ENCODE measurements at regions not wholly inside any gene's neighbourhood (a gene's known extent, or its start where the extent isn't known, plus 50 kb on each side); places are given as distances from the start of the nearest gene placed in this dataset.

DNA sequence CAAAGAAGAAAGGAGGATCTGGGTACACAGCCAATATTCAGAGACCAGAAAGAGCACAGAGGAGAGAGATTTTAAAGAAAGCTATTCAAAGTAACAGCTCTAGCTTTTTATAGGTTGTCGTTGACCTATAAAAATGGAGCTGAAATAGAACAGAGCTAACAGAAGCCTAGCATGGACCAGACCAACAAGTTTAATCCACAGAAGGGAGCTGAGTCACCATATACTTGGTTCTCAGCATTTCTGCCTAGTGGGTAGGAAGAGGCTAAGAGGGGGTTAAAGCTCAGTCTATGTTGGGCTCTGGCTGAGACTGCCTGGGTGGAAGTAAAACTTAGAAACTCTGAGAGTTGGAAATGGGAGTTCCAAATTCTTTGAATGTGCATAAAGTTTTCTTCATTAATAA lies 678.0 kb upstream of the CDH2 start:
- intact Hi-C loops (cut with DNase I, micrococcal nuclease): no loop called here
- no peak overlapping the region for H3K4me3 ChIP-seq
- ATAC-seq (no peak), DNase-seq (no peak)
- no peaks in the 10 kb centered on the region for H3K36me3 ChIP-seq (ENCODE audit: low read depth)
- TF ChIP-seq, protein P1, sequence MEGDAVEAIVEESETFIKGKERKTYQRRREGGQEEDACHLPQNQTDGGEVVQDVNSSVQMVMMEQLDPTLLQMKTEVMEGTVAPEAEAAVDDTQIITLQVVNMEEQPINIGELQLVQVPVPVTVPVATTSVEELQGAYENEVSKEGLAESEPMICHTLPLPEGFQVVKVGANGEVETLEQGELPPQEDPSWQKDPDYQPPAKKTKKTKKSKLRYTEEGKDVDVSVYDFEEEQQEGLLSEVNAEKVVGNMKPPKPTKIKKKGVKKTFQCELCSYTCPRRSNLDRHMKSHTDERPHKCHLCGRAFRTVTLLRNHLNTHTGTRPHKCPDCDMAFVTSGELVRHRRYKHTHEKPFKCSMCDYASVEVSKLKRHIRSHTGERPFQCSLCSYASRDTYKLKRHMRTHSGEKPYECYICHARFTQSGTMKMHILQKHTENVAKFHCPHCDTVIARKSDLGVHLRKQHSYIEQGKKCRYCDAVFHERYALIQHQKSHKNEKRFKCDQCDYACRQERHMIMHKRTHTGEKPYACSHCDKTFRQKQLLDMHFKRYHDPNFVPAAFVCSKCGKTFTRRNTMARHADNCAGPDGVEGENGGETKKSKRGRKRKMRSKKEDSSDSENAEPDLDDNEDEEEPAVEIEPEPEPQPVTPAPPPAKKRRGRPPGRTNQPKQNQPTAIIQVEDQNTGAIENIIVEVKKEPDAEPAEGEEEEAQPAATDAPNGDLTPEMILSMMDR (IDR thresholded peaks at IDR 0.05): no peak
- peaks cover 18% of the 10 kb centered on the region for H3K9me3 ChIP-seq
- H3K4me1 ChIP-seq (ENCODE audit: low read depth): no peaks in the 10 kb centered on the region

GRCh38 chr18:28846958-28847357 lies 670.0 kb upstream of the CDH2 start:
- H3K4me1 ChIP-seq (ENCODE audit: low read depth): no peaks in the 10 kb centered on the region
- no peaks in the 10 kb centered on the region for H3K36me3 ChIP-seq (ENCODE audit: low read depth)
- no peak overlapping the region for H3K4me3 ChIP-seq
- peaks cover 30% of the 10 kb centered on the region for H3K9me3 ChIP-seq
- DNase-seq: no peak
- TF ChIP-seq, protein P1 (IDR thresholded peaks at IDR 0.05): no peak
- no peak for ATAC-seq
- intact Hi-C loops (cut with DNase I, micrococcal nuclease): no loop called here

GRCh38 chr18:28837100-28837499 lies 660.2 kb upstream of the CDH2 start:
- intact Hi-C loops (cut with DNase I, micrococcal nuclease): no loop called here
- H3K4me1 ChIP-seq (ENCODE audit: low read depth): no peaks in the 10 kb centered on the region
- no peak overlapping the region for H3K4me3 ChIP-seq
- TF ChIP-seq, protein P1 (IDR thresholded peaks at IDR 0.05): no peak
- DNase-seq (no peak), ATAC-seq (no peak)
- H3K9me3 ChIP-seq: peaks cover 28% of the 10 kb centered on the region
- no peaks in the 10 kb centered on the region for H3K36me3 ChIP-seq (ENCODE audit: low read depth)

DNA sequence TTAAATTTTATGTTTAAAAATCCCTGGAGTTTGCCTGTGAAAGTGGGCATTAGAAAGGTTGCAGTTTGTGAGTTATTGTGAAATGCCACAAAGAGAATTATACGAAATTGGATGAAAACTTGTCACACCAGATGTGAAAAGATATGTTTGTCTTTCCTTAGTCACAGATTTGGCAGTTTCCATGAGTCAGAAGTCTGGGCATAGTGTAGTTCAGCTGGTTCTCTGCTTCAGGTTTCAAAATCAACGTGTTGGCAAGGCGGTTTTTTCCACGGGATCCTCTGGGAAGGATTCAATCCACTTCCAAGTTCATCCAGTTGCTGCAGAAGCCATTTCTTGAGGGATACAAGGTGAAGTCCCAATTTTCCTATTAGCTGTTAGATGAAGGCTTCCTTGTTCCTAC lies 658.0 kb upstream of the CDH2 start:
- Histone ChIP-seq H3K4me3 (no peak overlapping the region), H3K9me3 (peaks cover 33% of the 10 kb centered on the region), H3K4me1 (ENCODE audit: low read depth) (no peaks in the 10 kb centered on the region), H3K36me3 (ENCODE audit: low read depth) (no peaks in the 10 kb centered on the region)
- no peak for DNase-seq
- intact Hi-C loops (cut with DNase I, micrococcal nuclease): no loop called here
- no peak for ATAC-seq
- TF ChIP-seq, protein P1 (IDR thresholded peaks at IDR 0.05): no peak

DNA sequence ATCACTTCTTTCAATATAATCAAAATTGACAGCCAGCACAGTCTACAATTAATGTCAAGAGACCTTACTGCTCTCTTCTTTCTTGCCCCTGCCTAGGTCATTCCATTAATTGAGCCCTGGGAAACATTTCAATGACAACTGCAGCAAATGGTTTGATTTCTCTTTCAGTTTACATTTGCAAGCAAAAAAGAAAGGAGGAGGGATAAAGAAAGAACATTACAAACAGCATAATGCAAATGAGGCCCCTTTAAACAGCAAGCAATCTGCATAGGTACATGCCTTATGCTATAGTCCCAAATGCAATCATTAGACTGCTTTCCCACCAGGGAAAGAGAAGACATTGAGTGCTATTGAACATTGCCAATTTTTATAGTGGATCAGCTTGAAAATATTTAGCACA lies 655.0 kb upstream of the CDH2 start:
- no peak for DNase-seq
- H3K9me3 ChIP-seq: peaks cover 23% of the 10 kb centered on the region
- no peaks in the 10 kb centered on the region for H3K36me3 ChIP-seq (ENCODE audit: low read depth)
- H3K4me3 ChIP-seq: no peak overlapping the region
- TF ChIP-seq, protein P1 (IDR thresholded peaks at IDR 0.05): no peak
- no peak for ATAC-seq
- no peaks in the 10 kb centered on the region for H3K4me1 ChIP-seq (ENCODE audit: low read depth)
- intact Hi-C loops (cut with DNase I, micrococcal nuclease): no loop called here

DNA sequence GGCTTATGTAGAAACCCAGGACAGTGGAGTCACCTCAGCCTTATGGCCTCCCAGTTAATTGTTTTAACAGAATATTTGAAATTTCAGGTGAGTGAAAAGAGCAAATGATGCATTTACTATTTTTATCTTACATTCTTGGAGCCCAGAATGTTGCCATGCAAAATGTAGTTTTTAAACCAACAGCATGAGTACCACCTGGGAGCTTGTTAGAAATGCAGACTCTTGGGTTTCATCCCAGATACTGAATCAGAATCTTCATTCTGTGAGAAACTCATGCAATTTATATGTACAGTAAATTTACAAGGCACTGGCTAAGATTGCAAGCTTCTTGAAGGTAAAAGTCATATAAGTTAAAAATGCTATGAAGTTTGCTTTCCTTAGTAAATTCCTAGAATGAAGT lies 654.5 kb upstream of the CDH2 start:
- Histone ChIP-seq H3K4me3 (no peak overlapping the region), H3K4me1 (ENCODE audit: low read depth) (no peaks in the 10 kb centered on the region), H3K36me3 (ENCODE audit: low read depth) (no peaks in the 10 kb centered on the region), H3K9me3 (peaks cover 23% of the 10 kb centered on the region)
- ATAC-seq: no peak
- TF ChIP-seq, protein P1 (IDR thresholded peaks at IDR 0.05): no peak
- intact Hi-C loops (cut with DNase I, micrococcal nuclease): no loop called here
- DNase-seq: no peak

Data from mucosa of descending colon (tissue), 3 donors.